22Rv1 (cell line): ENCODE measurements at regions not wholly inside any gene's neighbourhood (a gene's known extent, or its start where the extent isn't known, plus 50 kb on each side); places are given as distances from the start of the nearest gene placed in this dataset.

Experiments
- H3K27ac ChIP-seq: fragments of 450-650 bp; 2 replicates; pipeline ENCODE4 v1.5.1; 2017
- ZFX ChIP-seq: fragments of 450-650 bp; IDR thresholded peaks from 2 replicates; pipeline ENCODE4 v1.6.1; 2017; ENCODE audit warnings: antibody characterized with exemption, borderline replicate concordance
- TF ChIP-seq, protein P1 (sequence below): fragments of 450-650 bp; IDR thresholded peaks from 2 replicates; pipeline ENCODE4 v1.5.1; 2017; ENCODE audit warnings: mild to moderate bottlenecking

DNA sequence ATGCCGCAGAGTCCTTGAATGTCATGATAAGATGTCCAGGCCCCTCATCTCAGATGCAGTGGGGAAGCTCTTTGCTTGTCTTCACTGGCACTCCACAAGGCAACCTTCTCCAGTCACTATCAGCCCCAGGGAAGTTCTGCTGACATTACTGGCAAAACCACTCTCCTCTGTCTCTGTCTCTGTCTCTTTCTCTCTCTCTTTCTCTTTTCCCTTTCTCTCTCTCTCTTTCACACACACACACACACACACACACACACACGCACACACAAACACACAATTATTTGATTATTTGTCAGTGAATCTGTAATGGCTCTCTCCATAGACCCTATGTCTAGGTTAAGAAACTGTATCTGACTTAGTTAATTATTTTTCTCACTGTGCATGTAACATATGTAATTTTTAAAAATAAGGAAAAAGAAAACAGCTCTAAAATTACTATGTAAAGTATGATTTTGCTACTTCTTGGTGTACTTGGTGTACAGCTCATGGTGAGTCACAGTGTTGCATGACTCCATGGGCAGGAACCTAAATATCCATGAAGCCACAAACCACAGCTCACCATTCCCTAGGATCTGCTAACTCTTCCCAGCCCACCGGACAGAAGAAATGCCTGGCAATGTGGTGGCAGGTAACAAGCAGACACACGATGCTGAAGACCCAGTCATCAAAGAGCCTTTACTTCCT, 594.9 kb upstream of the ID2 start:
- no peak overlapping the region for H3K27ac ChIP-seq
- TF ChIP-seq, protein P1, sequence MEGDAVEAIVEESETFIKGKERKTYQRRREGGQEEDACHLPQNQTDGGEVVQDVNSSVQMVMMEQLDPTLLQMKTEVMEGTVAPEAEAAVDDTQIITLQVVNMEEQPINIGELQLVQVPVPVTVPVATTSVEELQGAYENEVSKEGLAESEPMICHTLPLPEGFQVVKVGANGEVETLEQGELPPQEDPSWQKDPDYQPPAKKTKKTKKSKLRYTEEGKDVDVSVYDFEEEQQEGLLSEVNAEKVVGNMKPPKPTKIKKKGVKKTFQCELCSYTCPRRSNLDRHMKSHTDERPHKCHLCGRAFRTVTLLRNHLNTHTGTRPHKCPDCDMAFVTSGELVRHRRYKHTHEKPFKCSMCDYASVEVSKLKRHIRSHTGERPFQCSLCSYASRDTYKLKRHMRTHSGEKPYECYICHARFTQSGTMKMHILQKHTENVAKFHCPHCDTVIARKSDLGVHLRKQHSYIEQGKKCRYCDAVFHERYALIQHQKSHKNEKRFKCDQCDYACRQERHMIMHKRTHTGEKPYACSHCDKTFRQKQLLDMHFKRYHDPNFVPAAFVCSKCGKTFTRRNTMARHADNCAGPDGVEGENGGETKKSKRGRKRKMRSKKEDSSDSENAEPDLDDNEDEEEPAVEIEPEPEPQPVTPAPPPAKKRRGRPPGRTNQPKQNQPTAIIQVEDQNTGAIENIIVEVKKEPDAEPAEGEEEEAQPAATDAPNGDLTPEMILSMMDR = no peak
- TF ChIP-seq ZFX = no peak

DNA sequence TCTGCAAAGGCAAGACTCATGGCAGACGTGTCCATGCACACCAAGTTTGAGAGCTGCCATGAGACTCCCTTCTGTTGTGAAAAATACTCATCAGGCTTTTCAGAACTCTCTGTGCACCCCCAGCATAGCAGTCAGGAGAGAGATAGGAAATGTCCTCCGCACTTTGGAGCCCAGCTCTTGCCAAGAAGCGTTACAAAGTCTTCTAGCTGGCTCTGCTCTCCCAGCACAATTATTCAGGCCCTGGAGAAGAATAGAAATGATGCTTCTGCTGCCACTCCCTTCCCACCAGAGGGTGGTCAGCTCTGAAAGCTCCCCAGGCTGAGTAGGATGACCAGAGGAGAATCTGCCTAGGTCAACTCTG, 594.4 kb upstream of the ID2 start:
- TF ChIP-seq, protein P1 = no peak
- no peak for TF ChIP-seq ZFX
- no peak overlapping the region for H3K27ac ChIP-seq

DNA sequence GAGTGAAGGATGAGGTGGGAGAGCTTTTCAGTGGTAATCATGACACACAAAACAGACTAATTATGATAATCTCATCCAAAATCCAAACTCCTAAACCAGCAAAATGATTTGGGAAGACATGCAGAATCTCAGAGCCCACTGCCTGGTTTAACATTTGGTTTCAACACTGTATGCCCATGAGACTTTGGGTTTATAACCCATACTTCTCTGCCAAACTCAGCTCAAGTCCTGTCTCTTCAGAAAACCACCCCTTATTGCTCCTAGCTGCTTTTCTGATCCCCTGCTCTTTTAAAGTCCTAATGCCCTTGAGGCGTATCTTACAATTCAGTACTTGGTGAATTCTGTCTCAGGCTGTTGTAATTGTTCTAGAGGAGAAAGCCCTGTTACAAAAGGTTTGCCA, 593.0 kb upstream of the ID2 start:
- TF ChIP-seq, protein P1 = no peak
- TF ChIP-seq ZFX = no peak
- H3K27ac ChIP-seq = no peak overlapping the region

DNA sequence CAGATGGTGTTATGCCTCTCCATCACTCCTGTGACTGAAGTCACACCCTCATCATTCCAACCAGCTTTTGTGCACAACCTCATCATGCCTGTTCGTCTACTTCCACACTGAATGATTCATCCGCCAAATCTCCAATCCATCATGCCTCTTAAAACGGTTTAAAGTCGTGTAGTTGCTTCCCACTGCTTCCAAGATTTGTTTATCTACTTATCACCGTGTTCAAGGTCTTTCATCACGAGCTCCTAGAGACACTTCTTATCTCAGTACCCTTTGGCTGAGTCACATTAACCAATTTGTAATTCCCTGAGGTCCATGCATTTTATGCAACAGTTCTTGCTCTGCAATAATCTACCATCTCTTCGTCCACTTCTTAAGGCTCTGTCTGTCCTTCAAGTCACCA, 592.3 kb upstream of the ID2 start:
- TF ChIP-seq ZFX = no peak
- TF ChIP-seq, protein P1 = no peak
- no peak overlapping the region for H3K27ac ChIP-seq

DNA sequence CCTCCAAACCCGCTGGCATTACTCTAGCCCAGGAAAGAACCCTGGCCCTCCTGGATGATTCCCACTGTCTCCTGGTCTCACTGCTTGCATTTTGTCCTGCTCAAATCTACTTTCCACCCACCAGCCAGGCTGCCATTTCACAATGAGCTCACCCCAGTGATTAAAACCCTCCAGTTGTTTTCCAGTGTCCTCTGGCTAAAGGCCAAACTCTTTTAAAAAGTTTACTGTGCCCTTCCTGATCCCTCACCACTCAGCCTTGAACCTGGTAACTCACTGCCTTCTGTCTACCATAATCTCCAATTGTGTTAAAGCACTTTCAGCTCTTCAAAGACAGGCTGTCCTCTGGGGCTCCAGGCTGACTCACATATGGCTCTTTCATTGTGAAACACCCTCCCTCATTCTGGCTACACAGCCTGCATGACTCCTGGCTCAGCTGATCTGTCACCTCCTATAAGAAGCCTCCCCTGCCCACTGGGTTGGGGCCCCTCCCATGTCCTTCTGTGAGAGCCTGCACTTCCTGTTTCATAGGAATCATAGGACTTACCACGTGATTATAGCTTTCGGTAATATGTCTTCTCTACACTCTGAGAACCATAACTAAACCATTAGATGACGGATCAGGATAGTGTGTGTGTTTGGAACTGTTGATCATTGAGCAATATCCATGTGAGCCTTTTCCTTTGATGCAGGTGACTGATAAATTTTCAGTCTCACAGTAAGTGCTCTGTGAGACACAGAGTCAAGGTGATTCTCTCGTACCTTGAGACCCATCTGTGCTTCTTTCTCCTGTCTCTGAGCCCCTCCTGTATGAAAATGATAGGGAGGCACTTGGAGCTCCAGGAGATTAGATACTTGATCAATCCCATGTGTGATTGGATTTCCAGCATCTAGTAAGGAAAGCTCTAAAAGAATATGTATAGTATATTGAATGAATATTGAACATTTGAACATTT, 590.8 kb upstream of the ID2 start:
- TF ChIP-seq, protein P1 = no peak
- TF ChIP-seq ZFX = no peak

DNA sequence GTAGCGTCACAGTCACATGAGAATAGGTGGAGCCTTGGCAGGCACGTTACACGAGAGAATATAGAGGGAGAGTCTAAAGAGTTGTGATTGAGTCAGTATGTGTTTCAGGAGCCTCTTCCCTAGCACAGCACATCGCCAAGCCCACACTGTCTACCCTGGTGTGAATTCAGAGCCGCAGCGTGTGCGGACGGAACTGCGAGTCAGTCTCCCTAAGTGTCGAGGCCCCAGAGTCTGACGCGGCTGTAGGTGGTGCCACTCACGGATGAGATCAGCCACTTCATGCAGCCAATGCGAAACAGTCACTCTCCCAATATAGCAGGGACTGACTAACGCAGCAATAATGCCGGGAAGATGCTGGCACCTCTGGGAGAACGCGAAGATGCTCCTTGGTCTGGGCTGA, 587.3 kb upstream of the ID2 start:
- no peak overlapping the region for H3K27ac ChIP-seq
- no peak for TF ChIP-seq ZFX
- TF ChIP-seq, protein P1 = no peak

More for the DNA sequence above, 590.8 kb upstream of the ID2 start:
- no peak overlapping the region for H3K27ac ChIP-seq

DNA sequence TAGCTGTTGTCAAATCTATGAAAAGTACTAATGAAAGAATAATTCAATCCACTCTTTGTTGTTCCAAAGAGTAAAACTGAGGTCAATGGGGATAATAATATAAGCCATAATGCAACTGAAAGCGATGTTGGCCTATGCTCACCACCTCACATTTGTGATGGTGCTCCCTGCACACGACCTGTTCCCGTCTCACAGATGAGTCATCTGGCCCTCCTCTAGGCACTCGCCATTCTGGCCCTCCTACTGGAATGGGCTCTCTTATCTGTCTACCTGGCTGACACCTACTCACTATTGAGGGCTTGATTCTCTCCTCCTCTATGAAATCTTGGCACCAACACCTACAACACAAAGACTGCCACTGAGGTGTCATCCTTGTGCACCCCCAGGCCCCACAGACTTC, 585.9 kb upstream of the ID2 start:
- no peak overlapping the region for H3K27ac ChIP-seq
- no peak for TF ChIP-seq ZFX
- TF ChIP-seq, protein P1 = no peak
